WTC11 (cell line): ENCODE measurements at regions not wholly inside any gene's neighbourhood (a gene's known extent, or its start where the extent isn't known, plus 50 kb on each side); places are given as distances from the start of the nearest gene placed in this dataset.

Experiments
- ATAC-seq: fragments of 200-7000 bp; cut with Tn5 transposase; 2 replicates; pipeline ENCODE4 v1.10.0; 2021; ENCODE audit warnings: mild to moderate bottlenecking, moderate library complexity
- CTCF ChIA-PET: fragments of 300-600 bp; sonication (Branson Sonifier 250); formaldehyde crosslinking; loops from one replicate; lab custom pipeline; 2021; ENCODE audit warnings: antibody characterized with exemption; lab: Charles Lee
- POLR2A ChIA-PET: fragments of 350-600 bp; sonication (Branson Sonifier 250); formaldehyde crosslinking; loops from one replicate; lab custom pipeline; 2021; ENCODE audit warnings: antibody characterized with exemption; lab: Charles Lee
- DNase-seq: peaks from one replicate; pipeline ENCODE4 v3.0.0; 2021; ENCODE audit warnings: low spot score
- H3K27ac Mint-ChIP-seq: 2 replicates; pipeline ENCODE4 v1.8.0; 2021; ENCODE audit warnings: mixed read lengths
- H3K27me3 Mint-ChIP-seq: 2 replicates; pipeline ENCODE4 v1.8.0; 2021; ENCODE audit warnings: low read depth, mild to moderate bottlenecking, moderate library complexity, mixed read lengths
- H3K36me3 Mint-ChIP-seq: 2 replicates; pipeline ENCODE4 v1.8.0; 2021; ENCODE audit warnings: mixed read lengths
- H3K4me1 Mint-ChIP-seq: 2 replicates; pipeline ENCODE4 v1.8.0; 2022; ENCODE audit warnings: mixed read lengths
- H3K4me3 Mint-ChIP-seq: 2 replicates; pipeline ENCODE4 v1.8.0; 2021; ENCODE audit warnings: mild to moderate bottlenecking, moderate library complexity, mixed read lengths
- H3K9me3 Mint-ChIP-seq: 2 replicates; pipeline ENCODE4 v1.8.0; 2021; ENCODE audit warnings: mixed read lengths
- ATF6 ChIP-seq: sonication (generic); formaldehyde crosslinking; IDR thresholded peaks from 2 replicates; pipeline ENCODE4 v1.8.1; 2023; ENCODE audit warnings: mild to moderate bottlenecking, missing genetic modification reagents
- CBFB ChIP-seq: sonication (generic); formaldehyde crosslinking; IDR thresholded peaks from 2 replicates; pipeline ENCODE4 v1.8.1; 2022; ENCODE audit warnings: mild to moderate bottlenecking, low read depth, missing genetic modification reagents
- ERG ChIP-seq: fragments of 250-450 bp; sonication (Bioruptor Pico); IDR thresholded peaks from 2 replicates; pipeline ENCODE4 v1.8.0; 2021; ENCODE audit warnings: mild to moderate bottlenecking
- FOXP1 ChIP-seq: sonication (generic); formaldehyde crosslinking; IDR thresholded peaks from 2 replicates; pipeline ENCODE4 v1.8.0; 2022; ENCODE audit warnings: missing genetic modification reagents, mild to moderate bottlenecking, moderate library complexity, borderline replicate concordance
- NFATC4 ChIP-seq: fragments of 250-450 bp; sonication (Bioruptor Pico); IDR thresholded peaks from 2 replicates; pipeline ENCODE4 v1.9.0; 2021; ENCODE audit warnings: mild to moderate bottlenecking
- OVOL2 ChIP-seq: fragments of 250-450 bp; sonication (Bioruptor Pico); IDR thresholded peaks from 2 replicates; pipeline ENCODE4 v1.9.0; 2021; ENCODE audit warnings: mild to moderate bottlenecking, borderline replicate concordance
- SMAD3 ChIP-seq: sonication (generic); formaldehyde crosslinking; IDR thresholded peaks from 2 replicates; pipeline ENCODE4 v1.8.0; 2022; ENCODE audit warnings: missing genetic modification reagents, mild to moderate bottlenecking, borderline replicate concordance
- TP53 ChIP-seq: sonication (generic); formaldehyde crosslinking; IDR thresholded peaks from 2 replicates; pipeline ENCODE4 v1.8.1; 2023; ENCODE audit warnings: mild to moderate bottlenecking, missing genetic modification reagents
- ZBTB21 ChIP-seq: sonication (generic); formaldehyde crosslinking; IDR thresholded peaks from 2 replicates; pipeline ENCODE4 v1.8.1; 2023; ENCODE audit warnings: mild to moderate bottlenecking, missing genetic modification reagents, borderline replicate concordance
- ZNF281 ChIP-seq: sonication (generic); formaldehyde crosslinking; IDR thresholded peaks from 2 replicates; pipeline ENCODE4 v1.8.0; 2023; ENCODE audit warnings: mild to moderate bottlenecking, missing genetic modification reagents
- TF ChIP-seq, protein P1 (sequence below): sonication (generic); formaldehyde crosslinking; IDR thresholded peaks from 2 replicates; pipeline ENCODE4 v1.8.0; 2022; ENCODE audit warnings: missing genetic modification reagents
- TF ChIP-seq, protein P2 (sequence below): fragments of 200-600 bp; IDR thresholded peaks from 2 replicates; pipeline ENCODE4 v1.8.0; 2022; ENCODE audit warnings: antibody characterized with exemption

DNA sequence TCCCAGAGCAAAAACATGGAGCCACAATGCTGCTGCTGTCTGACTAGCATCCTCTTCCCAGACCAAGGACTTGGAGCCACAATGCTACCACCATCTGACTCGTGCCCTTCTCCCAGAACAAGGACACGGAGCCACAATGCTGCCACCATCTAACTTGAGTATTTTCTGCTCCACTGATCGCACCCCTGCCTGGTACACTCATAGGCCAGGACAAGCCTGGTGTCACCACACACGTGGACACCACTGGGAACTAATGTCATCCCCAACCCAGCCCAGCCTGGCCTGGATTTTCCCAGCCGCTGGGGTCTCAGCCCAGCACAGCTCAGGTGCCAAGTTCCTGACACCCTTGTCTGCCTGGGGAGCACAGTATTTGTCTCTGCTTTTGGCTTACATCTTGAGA is 52.7 kb upstream of the GRIP2 start (continued):
- TF ChIP-seq, protein P1, sequence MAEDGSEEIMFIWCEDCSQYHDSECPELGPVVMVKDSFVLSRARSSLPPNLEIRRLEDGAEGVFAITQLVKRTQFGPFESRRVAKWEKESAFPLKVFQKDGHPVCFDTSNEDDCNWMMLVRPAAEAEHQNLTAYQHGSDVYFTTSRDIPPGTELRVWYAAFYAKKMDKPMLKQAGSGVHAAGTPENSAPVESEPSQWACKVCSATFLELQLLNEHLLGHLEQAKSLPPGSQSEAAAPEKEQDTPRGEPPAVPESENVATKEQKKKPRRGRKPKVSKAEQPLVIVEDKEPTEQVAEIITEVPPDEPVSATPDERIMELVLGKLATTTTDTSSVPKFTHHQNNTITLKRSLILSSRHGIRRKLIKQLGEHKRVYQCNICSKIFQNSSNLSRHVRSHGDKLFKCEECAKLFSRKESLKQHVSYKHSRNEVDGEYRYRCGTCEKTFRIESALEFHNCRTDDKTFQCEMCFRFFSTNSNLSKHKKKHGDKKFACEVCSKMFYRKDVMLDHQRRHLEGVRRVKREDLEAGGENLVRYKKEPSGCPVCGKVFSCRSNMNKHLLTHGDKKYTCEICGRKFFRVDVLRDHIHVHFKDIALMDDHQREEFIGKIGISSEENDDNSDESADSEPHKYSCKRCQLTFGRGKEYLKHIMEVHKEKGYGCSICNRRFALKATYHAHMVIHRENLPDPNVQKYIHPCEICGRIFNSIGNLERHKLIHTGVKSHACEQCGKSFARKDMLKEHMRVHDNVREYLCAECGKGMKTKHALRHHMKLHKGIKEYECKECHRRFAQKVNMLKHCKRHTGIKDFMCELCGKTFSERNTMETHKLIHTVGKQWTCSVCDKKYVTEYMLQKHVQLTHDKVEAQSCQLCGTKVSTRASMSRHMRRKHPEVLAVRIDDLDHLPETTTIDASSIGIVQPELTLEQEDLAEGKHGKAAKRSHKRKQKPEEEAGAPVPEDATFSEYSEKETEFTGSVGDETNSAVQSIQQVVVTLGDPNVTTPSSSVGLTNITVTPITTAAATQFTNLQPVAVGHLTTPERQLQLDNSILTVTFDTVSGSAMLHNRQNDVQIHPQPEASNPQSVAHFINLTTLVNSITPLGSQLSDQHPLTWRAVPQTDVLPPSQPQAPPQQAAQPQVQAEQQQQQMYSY (CRISPR knock-in tag) = no peak

- no peaks in the 10 kb centered on the region for H3K27me3 Mint-ChIP-seq
- H3K9me3 Mint-ChIP-seq = no peaks in the 10 kb centered on the region
- H3K4me1 Mint-ChIP-seq = peaks cover 11% of the 10 kb centered on the region
- POLR2A ChIA-PET = no interaction called here
- no peaks in the 10 kb centered on the region for H3K36me3 Mint-ChIP-seq
- CTCF ChIA-PET = no interaction called here
- H3K27ac Mint-ChIP-seq = no peak overlapping the region
- ATAC-seq = no peak
- no peak overlapping the region for H3K4me3 Mint-ChIP-seq
- TF ChIP-seq OVOL2 (CRISPR knock-in tag) = no peak
- TF ChIP-seq, all 79 proteins: peak for 0
- no peak for DNase-seq
Measured at GRCh38 chr3:14594234-14594633, 54.1 kb upstream of the GRIP2 start.

DNA sequence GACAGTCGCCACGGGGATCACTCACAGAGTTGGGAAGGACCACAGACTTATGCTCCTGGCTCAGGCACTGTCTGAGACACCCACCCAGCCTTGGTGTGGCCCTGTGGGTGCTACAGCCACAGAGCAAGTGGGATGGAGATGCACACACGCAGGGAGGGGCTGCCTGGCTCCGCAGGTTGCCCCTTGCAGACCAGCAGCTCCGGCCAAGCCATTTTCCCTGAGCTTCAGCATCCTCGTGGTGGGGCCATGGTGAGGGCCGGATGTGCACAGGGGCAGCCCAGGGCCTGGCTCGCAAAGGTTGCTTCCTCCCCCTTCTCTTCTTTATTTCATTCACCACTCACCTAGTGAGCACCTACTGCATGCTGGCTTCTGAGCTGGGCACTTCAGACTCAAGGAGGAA is 55.4 kb upstream of the GRIP2 start:
- H3K9me3 Mint-ChIP-seq = no peaks in the 10 kb centered on the region

DNA sequence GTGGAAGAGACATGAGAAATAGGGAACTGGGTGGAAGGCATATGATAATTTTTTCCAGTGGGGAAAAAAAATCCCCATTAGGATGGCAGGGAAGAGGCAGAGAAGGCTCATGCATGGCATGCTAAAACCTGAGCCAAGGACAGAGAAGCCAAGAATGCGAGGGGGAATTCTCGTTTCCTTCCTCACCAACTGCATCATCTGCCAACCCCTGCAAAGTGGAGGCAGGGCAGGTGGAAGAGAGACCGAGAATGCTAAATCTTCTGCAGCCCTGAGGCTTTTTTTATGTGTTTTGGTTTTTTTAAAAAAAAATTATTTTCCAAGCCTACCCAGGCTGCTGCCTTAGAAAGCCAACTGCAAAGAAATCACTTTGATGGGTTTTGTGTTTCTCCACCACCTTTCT is 54.3 kb upstream of the CCDC174 start:
- ATAC-seq (no peak), DNase-seq (no peak)
- Mint-ChIP-seq H3K36me3 (no peaks in the 10 kb centered on the region), H3K4me3 (no peak overlapping the region), H3K27me3 (peaks cover 9% of the 10 kb centered on the region), H3K9me3 (no peaks in the 10 kb centered on the region), H3K27ac (no peak overlapping the region), H3K4me1 (peaks cover 10% of the 10 kb centered on the region)
- ChIA-PET POLR2A (no interaction called here), CTCF (interaction anchor here (1.1 kb wide), 1 partner anchor 1505 kb away, joined by 3 read pairs; no protein-coding TSS in a partner anchor)
- TF ChIP-seq ZBTB21 (CRISPR knock-in tag) = no peak
- no peak for TF ChIP-seq ATF6
- TF ChIP-seq ZNF281 (CRISPR knock-in tag) = no peak
- TF ChIP-seq FOXP1 (CRISPR knock-in tag) = no peak
- TF ChIP-seq TP53 (CRISPR knock-in tag) = no peak
- TF ChIP-seq NFATC4 (CRISPR knock-in tag) = no peak
- no peak for TF ChIP-seq CBFB (CRISPR knock-in tag)
- TF ChIP-seq, protein P2, sequence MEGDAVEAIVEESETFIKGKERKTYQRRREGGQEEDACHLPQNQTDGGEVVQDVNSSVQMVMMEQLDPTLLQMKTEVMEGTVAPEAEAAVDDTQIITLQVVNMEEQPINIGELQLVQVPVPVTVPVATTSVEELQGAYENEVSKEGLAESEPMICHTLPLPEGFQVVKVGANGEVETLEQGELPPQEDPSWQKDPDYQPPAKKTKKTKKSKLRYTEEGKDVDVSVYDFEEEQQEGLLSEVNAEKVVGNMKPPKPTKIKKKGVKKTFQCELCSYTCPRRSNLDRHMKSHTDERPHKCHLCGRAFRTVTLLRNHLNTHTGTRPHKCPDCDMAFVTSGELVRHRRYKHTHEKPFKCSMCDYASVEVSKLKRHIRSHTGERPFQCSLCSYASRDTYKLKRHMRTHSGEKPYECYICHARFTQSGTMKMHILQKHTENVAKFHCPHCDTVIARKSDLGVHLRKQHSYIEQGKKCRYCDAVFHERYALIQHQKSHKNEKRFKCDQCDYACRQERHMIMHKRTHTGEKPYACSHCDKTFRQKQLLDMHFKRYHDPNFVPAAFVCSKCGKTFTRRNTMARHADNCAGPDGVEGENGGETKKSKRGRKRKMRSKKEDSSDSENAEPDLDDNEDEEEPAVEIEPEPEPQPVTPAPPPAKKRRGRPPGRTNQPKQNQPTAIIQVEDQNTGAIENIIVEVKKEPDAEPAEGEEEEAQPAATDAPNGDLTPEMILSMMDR = no peak

More for the DNA sequence above, 55.4 kb upstream of the GRIP2 start:
- ATAC-seq = no peak
- Mint-ChIP-seq H3K27ac (no peak overlapping the region), H3K4me3 (no peak overlapping the region), H3K27me3 (no peaks in the 10 kb centered on the region), H3K4me1 (peaks cover 6% of the 10 kb centered on the region), H3K36me3 (no peaks in the 10 kb centered on the region)
- ChIA-PET CTCF (interaction anchor here (0.6 to 1.8 kb wide), 3 partner anchors 47 to 283 kb away, joined by 3 to 12 read pairs (median 3); no protein-coding TSS in a partner anchor), POLR2A (no interaction called here)
- DNase-seq = no peak
- TF ChIP-seq ERG (CRISPR knock-in tag) (no peak), SMAD3 (CRISPR knock-in tag) (no peak)
